Ovary (tissue), 7 donors: ENCODE measurements at regions not wholly inside any gene's neighbourhood (a gene's known extent, or its start where the extent isn't known, plus 50 kb on each side); places are given as distances from the start of the nearest gene placed in this dataset.

Source experiments
- DNase-seq, 5 donors: peaks; one replicate each; pipeline ENCODE4 v3.0.0-alpha.2; 2019 to 2020
- H3K27ac ChIP-seq, 2 donors: fragments of 200-600 bp; one replicate each; pipeline versions ENCODE4 v1.5.1 to v1.8.0; 2019 to 2022
- H3K27me3 ChIP-seq: fragments of 200-600 bp; one replicate; pipeline ENCODE4 v1.8.0; 2022
- H3K36me3 ChIP-seq: fragments of 200-600 bp; sonication (generic); one replicate; pipeline ENCODE4 v1.5.1; 2019
- H3K4me1 ChIP-seq: one replicate; pipeline ENCODE4 v1.8.1; 2013; ENCODE audit warnings: mild to moderate bottlenecking, moderate library complexity; ENCODE audit not compliant: insufficient read depth
- H3K4me3 ChIP-seq: fragments of 200-600 bp; sonication (generic); one replicate; pipeline ENCODE4 v1.5.1; 2017
- H3K9me3 ChIP-seq, 2 donors: fragments of 200-600 bp in 1 of 2; sonication (generic) in 1 of 2; one replicate each; pipeline versions ENCODE4 v1.5.1 to v1.8.1; 2013 to 2019; ENCODE audit warnings: mild to moderate bottlenecking in 1 of 2, moderate library complexity in 1 of 2
- CTCF ChIP-seq, 3 donors: fragments of 450-650 bp in 2 of 3; fragments of 200-600 bp in 1 of 3; IDR thresholded peaks; one replicate each; pipeline versions ENCODE4 v1.5.1 to v1.8.0; 2016 to 2022; ENCODE audit warnings: antibody characterized with exemption in 3 of 3, mild to moderate bottlenecking in 1 of 3
- EP300 ChIP-seq: sonication (generic); formaldehyde crosslinking; IDR thresholded peaks from one replicate; pipeline ENCODE4 v1.6.1; 2017; ENCODE audit warnings: antibody characterized with exemption
- POLR2A ChIP-seq: fragments of 450-650 bp; IDR thresholded peaks from one replicate; pipeline ENCODE4 v1.6.1; 2017; ENCODE audit warnings: antibody characterized with exemption, mild to moderate bottlenecking, moderate library complexity
- WGBS, 3 donors: extraction: QIAGEN DNeasy Blood & Tissue Kit in 1 of 3; methylation state at CpG; one replicate each; pipeline versions ENCODE4 v1.1.5 to v1.1.7; 2013 to 2017; 5-methylcytosine and 5-hydroxymethylcytosine counted together
- intact Hi-C, 4 donors: fragments of 100-400 bp; cut with DNase I; formaldehyde crosslinking; loops; one replicate each; pipeline versions ENCODE4 v1.11.0 to v1.15.1; 2022 to 2023
- donor health status: DM: no; HTN: no; CAD: no; lungs with moderate emphysema.
- donor health status: DM: no; HTN: no; CAD: no.
- donor health status: Bipolar disorder and iron deficiency.
- donor health status: DM: no; HTN: no; CAD: no.
- donor health status: DM: yes; HTN: yes; CAD: no.

GRCh38 chr3:117665296-117665695 is 955.7 kb downstream of the TUSC7 start:
- Histone ChIP-seq H3K4me3 (no peak overlapping the region), H3K27ac (no peak overlapping the region), H3K9me3 (no peaks in the 10 kb centered on the region), H3K36me3 (no peaks in the 10 kb centered on the region), H3K27me3 (no peaks in the 10 kb centered on the region), H3K4me1 (no peaks in the 10 kb centered on the region)
- 44 to 75% (median 57%) methylated on average over 4 of the region's 4 CpGs for WGBS, 3 donors
- intact Hi-C loops: no loop called here
- DNase-seq: no peak
- TF ChIP-seq EP300 (no peak), POLR2A (no peak), CTCF (IDR thresholded peaks at IDR 0.05) (no peak)

GRCh38 chr3:117666325-117666724 is 956.7 kb downstream of the TUSC7 start:
- DNase-seq: no peak
- Histone ChIP-seq H3K27me3 (no peaks in the 10 kb centered on the region), H3K36me3 (no peaks in the 10 kb centered on the region), H3K4me1 (no peaks in the 10 kb centered on the region), H3K4me3 (no peak overlapping the region), H3K9me3 (no peaks in the 10 kb centered on the region), H3K27ac (no peak overlapping the region)
- intact Hi-C loops: no loop called here
- TF ChIP-seq POLR2A: no peak
- 11 to 29% (median 25%) methylated on average over 3 of the region's 3 CpGs for WGBS, 3 donors

GRCh38 chr3:117666812-117667211 is 957.2 kb downstream of the TUSC7 start:
- 56 to 67% (median 59%) methylated on average over 3 of the region's 3 CpGs for WGBS, 3 donors
- Histone ChIP-seq H3K36me3 (no peaks in the 10 kb centered on the region), H3K9me3 (no peaks in the 10 kb centered on the region), H3K27ac (no peak overlapping the region), H3K4me3 (no peak overlapping the region), H3K4me1 (no peaks in the 10 kb centered on the region), H3K27me3 (no peaks in the 10 kb centered on the region)
- TF ChIP-seq CTCF (IDR thresholded peaks at IDR 0.05) (no peak), POLR2A (no peak), EP300 (no peak)
- intact Hi-C loops: no loop called here
- DNase-seq: no peak

GRCh38 chr3:117669774-117670173 is 960.2 kb downstream of the TUSC7 start:
- Histone ChIP-seq H3K36me3 (no peaks in the 10 kb centered on the region), H3K9me3 (no peaks in the 10 kb centered on the region), H3K27ac (no peak overlapping the region), H3K4me3 (no peak overlapping the region), H3K4me1 (no peaks in the 10 kb centered on the region), H3K27me3 (no peaks in the 10 kb centered on the region)
- no peak for TF ChIP-seq POLR2A
- TF ChIP-seq EP300: no peak
- TF ChIP-seq CTCF (IDR thresholded peaks at IDR 0.05): no peak
- DNase-seq: no peak
- WGBS, 3 donors: 54 to 58% (median 56%) methylated on average over 4 of the region's 4 CpGs
- intact Hi-C loops: no loop called here

GRCh38 chr3:117671722-117672318 is 962.2 kb downstream of the TUSC7 start:
- Histone ChIP-seq H3K9me3 (no peaks in the 10 kb centered on the region), H3K4me3 (no peak overlapping the region), H3K4me1 (no peaks in the 10 kb centered on the region), H3K27ac (no peak overlapping the region), H3K27me3 (no peaks in the 10 kb centered on the region), H3K36me3 (no peaks in the 10 kb centered on the region)
- 44 to 48% (median 45%) methylated on average over 4 of the region's 4 CpGs for WGBS, 3 donors
- intact Hi-C loops: no loop called here
- DNase-seq: no peak
- TF ChIP-seq CTCF (IDR thresholded peaks at IDR 0.05): no peak
- no peak for TF ChIP-seq POLR2A
- no peak for TF ChIP-seq EP300
